ENCODE measurements at regions not wholly inside any gene's neighbourhood (a gene's known extent, or its start where the extent isn't known, plus 50 kb on each side); places are given as distances from the start of the nearest gene placed in this dataset.

DNA sequence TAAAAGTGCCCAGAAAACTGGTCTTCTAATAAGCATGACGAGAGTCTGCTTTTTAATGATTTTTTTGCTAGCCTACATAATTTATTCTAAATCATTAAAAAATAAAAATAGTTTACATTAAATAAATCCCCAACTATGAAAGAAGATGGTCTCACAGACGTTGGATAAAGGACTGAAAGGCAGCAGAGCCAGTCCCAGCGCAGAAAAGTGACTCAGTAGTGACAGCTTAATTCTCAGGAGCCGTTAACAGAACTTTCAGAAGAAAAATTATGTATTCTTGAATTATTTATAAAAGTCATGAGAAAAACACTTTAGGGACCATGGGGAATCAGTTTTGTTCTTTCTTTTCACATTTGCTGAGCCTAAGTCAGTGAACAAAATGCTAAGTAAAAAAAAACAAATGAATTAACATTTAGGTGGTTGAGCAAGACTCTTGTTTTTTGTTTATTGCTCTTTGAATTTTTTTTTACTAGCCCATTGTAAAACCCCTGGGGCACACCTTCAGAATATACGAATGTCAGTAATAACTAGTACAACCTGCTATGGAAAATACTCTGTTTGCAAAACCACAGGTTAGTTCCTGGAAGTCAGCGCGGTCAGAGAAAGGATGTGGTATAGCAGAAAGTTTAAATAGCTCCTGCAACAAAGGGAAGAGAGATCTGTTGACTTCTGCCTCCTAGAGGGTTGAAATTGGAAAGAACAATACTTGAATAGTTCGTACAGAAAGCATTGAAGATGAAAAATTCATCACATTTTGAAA, 50.4 kb upstream of the CCDC160 start:
- POLR2A ChIA-PET = no interaction called here
- no peaks in the 10 kb centered on the region for H3K9me3 ChIP-seq (ENCODE audit: control insufficient read depth, insufficient read depth, low read depth, low read length)
- no peaks in the 10 kb centered on the region for H3K36me3 ChIP-seq (ENCODE audit: control insufficient read depth in 2 of 2, insufficient read depth in 1 of 2, low read length in 2 of 2)
- H3K4me3 ChIP-seq (ENCODE audit: low read depth, low read length) = no peak overlapping the region
- H3K27ac ChIP-seq (ENCODE audit: extremely low read depth, low read depth, low read length) = no peak overlapping the region
- no peaks in the 10 kb centered on the region for H3K4me1 ChIP-seq (ENCODE audit: control insufficient read depth, insufficient read depth, low read length)
- CTCF ChIA-PET = interaction anchor here (0.9 kb wide), 1 partner anchor 210 kb away, joined by 6 read pairs; no protein-coding TSS in a partner anchor
- TF ChIP-seq ZNF561 (tag by site-specific recombination; IDR thresholded peaks at IDR 0.05; ENCODE audit: borderline replicate concordance) (no peak), ZNF677 (tag by site-specific recombination; IDR thresholded peaks at IDR 0.05) (no peak), PRDM1 (tag by site-specific recombination; IDR thresholded peaks at IDR 0.05) (0 out of 2 replicates have a peak, but pooled peaks have one; percentile 17)
- TF ChIP-seq, protein P1, sequence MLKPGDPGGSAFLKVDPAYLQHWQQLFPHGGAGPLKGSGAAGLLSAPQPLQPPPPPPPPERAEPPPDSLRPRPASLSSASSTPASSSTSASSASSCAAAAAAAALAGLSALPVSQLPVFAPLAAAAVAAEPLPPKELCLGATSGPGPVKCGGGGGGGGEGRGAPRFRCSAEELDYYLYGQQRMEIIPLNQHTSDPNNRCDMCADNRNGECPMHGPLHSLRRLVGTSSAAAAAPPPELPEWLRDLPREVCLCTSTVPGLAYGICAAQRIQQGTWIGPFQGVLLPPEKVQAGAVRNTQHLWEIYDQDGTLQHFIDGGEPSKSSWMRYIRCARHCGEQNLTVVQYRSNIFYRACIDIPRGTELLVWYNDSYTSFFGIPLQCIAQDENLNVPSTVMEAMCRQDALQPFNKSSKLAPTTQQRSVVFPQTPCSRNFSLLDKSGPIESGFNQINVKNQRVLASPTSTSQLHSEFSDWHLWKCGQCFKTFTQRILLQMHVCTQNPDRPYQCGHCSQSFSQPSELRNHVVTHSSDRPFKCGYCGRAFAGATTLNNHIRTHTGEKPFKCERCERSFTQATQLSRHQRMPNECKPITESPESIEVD (tag by site-specific recombination; IDR thresholded peaks at IDR 0.05) = peak; percentile 83
- TF ChIP-seq, protein P2, sequence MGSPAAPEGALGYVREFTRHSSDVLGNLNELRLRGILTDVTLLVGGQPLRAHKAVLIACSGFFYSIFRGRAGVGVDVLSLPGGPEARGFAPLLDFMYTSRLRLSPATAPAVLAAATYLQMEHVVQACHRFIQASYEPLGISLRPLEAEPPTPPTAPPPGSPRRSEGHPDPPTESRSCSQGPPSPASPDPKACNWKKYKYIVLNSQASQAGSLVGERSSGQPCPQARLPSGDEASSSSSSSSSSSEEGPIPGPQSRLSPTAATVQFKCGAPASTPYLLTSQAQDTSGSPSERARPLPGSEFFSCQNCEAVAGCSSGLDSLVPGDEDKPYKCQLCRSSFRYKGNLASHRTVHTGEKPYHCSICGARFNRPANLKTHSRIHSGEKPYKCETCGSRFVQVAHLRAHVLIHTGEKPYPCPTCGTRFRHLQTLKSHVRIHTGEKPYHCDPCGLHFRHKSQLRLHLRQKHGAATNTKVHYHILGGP (tag by site-specific recombination; IDR thresholded peaks at IDR 0.05) = peak; percentile 52; the same call in 1 of the 2 replicates

Data from HEK293 (cell line).